ENCODE measurements at regions not wholly inside any gene's neighbourhood (a gene's known extent, or its start where the extent isn't known, plus 50 kb on each side); places are given as distances from the start of the nearest gene placed in this dataset.

- TF ChIP-seq EZH2 (IDR thresholded peaks at IDR 0.05) (no peak), POLR2AphosphoS5 (IDR thresholded peaks at IDR 0.05; ENCODE audit: borderline replicate concordance, low read depth, low read length) (no peak)
Measured at GRCh38 chr6:164359036-164359435, 944.5 kb downstream of the QKI start.
